ENCODE measurements at regions not wholly inside any gene's neighbourhood (a gene's known extent, or its start where the extent isn't known, plus 50 kb on each side); places are given as distances from the start of the nearest gene placed in this dataset.
A peak's percentile ranks its signal among the peaks of the same experiment; 100 is the strongest.

GRCh38 chr18:73917046-73917445 lies 230.6 kb downstream of the FBXO15 start:
- Histone ChIP-seq H3K27ac (ENCODE audit: insufficient read depth, low read length) (no peak overlapping the region), H3K4me2 (ENCODE audit: extremely low read depth, insufficient read depth, low read length) (no peak overlapping the region), H4K20me1 (ENCODE audit: control insufficient read depth, extremely low read depth, insufficient read depth, low read length) (no peaks in the 10 kb centered on the region), H3K27me3 (ENCODE audit: control insufficient read depth, insufficient read depth, low read length) (no peaks in the 10 kb centered on the region), H3K79me2 (ENCODE audit: control insufficient read depth, insufficient read depth, low read length) (no peaks in the 10 kb centered on the region), H3K4me1 (ENCODE audit: control insufficient read depth, extremely low read depth, insufficient read depth, low read length) (no peaks in the 10 kb centered on the region), H3K36me3 (ENCODE audit: control insufficient read depth, insufficient read depth, low read length) (no peaks in the 10 kb centered on the region), H3K9me3 (ENCODE audit: control insufficient read depth, insufficient read depth, low read depth, low read length) (no peaks in the 10 kb centered on the region), H3K9ac (ENCODE audit: insufficient read depth, low read length) (no peak overlapping the region), H3K4me3 (replicated peaks in 1 of 4; ENCODE audit: control extremely low read depth in 1 of 4, insufficient read depth in 1 of 4, low read depth in 3 of 4, low read length in 4 of 4) (no peak overlapping the region), H2AFZ (ENCODE audit: low read length) (no peak overlapping the region)
- DNase-seq (ENCODE audit: low read depth in 2 of 2) = no peak
- TF ChIP-seq CTCF (conservative IDR thresholded peaks at IDR 0.05 in 1 of 2, IDR thresholded peaks at IDR 0.05 in 1 of 2; ENCODE audit: low read depth in 1 of 2, low read length in 2 of 2) (no peak), EZH2 (IDR thresholded peaks at IDR 0.05; ENCODE audit: low read length, missing control alignments) (no peak)

- no peaks in the 10 kb centered on the region for H3K4me1 ChIP-seq (ENCODE audit: control insufficient read depth, extremely low read depth, insufficient read depth, low read length)
- H3K4me3 ChIP-seq (replicated peaks in 1 of 4; ENCODE audit: control extremely low read depth in 1 of 4, insufficient read depth in 1 of 4, low read depth in 3 of 4, low read length in 4 of 4) = no peak overlapping the region
- no peak overlapping the region for H3K4me2 ChIP-seq (ENCODE audit: extremely low read depth, insufficient read depth, low read length)
- H2AFZ ChIP-seq (ENCODE audit: low read length) = no peak overlapping the region
- no peak for DNase-seq (ENCODE audit: low read depth in 2 of 2)
- H3K27me3 ChIP-seq (ENCODE audit: control insufficient read depth, insufficient read depth, low read length) = no peaks in the 10 kb centered on the region
- no peaks in the 10 kb centered on the region for H3K36me3 ChIP-seq (ENCODE audit: control insufficient read depth, insufficient read depth, low read length)
- H3K79me2 ChIP-seq (ENCODE audit: control insufficient read depth, insufficient read depth, low read length) = no peaks in the 10 kb centered on the region
- no peaks in the 10 kb centered on the region for H4K20me1 ChIP-seq (ENCODE audit: control insufficient read depth, extremely low read depth, insufficient read depth, low read length)
- H3K27ac ChIP-seq (ENCODE audit: insufficient read depth, low read length) = no peak overlapping the region
- H3K9ac ChIP-seq (ENCODE audit: insufficient read depth, low read length) = no peak overlapping the region
- TF ChIP-seq CTCF (conservative IDR thresholded peaks at IDR 0.05 in 1 of 2, IDR thresholded peaks at IDR 0.05 in 1 of 2; ENCODE audit: low read depth in 1 of 2, low read length in 2 of 2) = no peak
- TF ChIP-seq EZH2 (IDR thresholded peaks at IDR 0.05; ENCODE audit: low read length, missing control alignments) = no peak
- no peaks in the 10 kb centered on the region for H3K9me3 ChIP-seq (ENCODE audit: control insufficient read depth, insufficient read depth, low read depth, low read length)
Measured at GRCh38 chr18:73913505-73913904, 234.1 kb downstream of the FBXO15 start.

GRCh38 chr18:73908323-73908722 lies 239.3 kb downstream of the FBXO15 start:
- no peaks in the 10 kb centered on the region for H3K27me3 ChIP-seq (ENCODE audit: control insufficient read depth, insufficient read depth, low read length)
- no peak overlapping the region for H3K27ac ChIP-seq (ENCODE audit: insufficient read depth, low read length)
- no peaks in the 10 kb centered on the region for H3K4me1 ChIP-seq (ENCODE audit: control insufficient read depth, extremely low read depth, insufficient read depth, low read length)
- H3K4me3 ChIP-seq (replicated peaks in 1 of 4; ENCODE audit: control extremely low read depth in 1 of 4, insufficient read depth in 1 of 4, low read depth in 3 of 4, low read length in 4 of 4) = no peak overlapping the region
- H3K9ac ChIP-seq (ENCODE audit: insufficient read depth, low read length) = no peak overlapping the region
- H3K4me2 ChIP-seq (ENCODE audit: extremely low read depth, insufficient read depth, low read length) = no peak overlapping the region
- H3K36me3 ChIP-seq (ENCODE audit: control insufficient read depth, insufficient read depth, low read length) = no peaks in the 10 kb centered on the region
- H4K20me1 ChIP-seq (ENCODE audit: control insufficient read depth, extremely low read depth, insufficient read depth, low read length) = no peaks in the 10 kb centered on the region
- peak; percentile 20 to 41 for DNase-seq (ENCODE audit: low read depth in 2 of 2)
- no peak overlapping the region for H2AFZ ChIP-seq (ENCODE audit: low read length)
- H3K9me3 ChIP-seq (ENCODE audit: control insufficient read depth, insufficient read depth, low read depth, low read length) = no peaks in the 10 kb centered on the region
- H3K79me2 ChIP-seq (ENCODE audit: control insufficient read depth, insufficient read depth, low read length) = no peaks in the 10 kb centered on the region
- no peak for TF ChIP-seq EZH2 (IDR thresholded peaks at IDR 0.05; ENCODE audit: low read length, missing control alignments)
- TF ChIP-seq CTCF (conservative IDR thresholded peaks at IDR 0.05 in 1 of 2, IDR thresholded peaks at IDR 0.05 in 1 of 2; ENCODE audit: low read depth in 1 of 2, low read length in 2 of 2) = no peak

All from fibroblast of lung (primary cell).